ENCODE measurements at regions not wholly inside any gene's neighbourhood (a gene's known extent, or its start where the extent isn't known, plus 50 kb on each side); places are given as distances from the start of the nearest gene placed in this dataset.

GRCh38 chrX:148265829-148266228 lies 234.6 kb upstream of the AFF2 start:
- intact Hi-C loops (cut with DNase I) = loop anchor here in 1 of 4 donors (1.0 kb wide), 1 partner anchor 20 kb away; no protein-coding TSS in a partner anchor
- no peaks in the 10 kb centered on the region for H3K36me3 ChIP-seq
- no peaks in the 10 kb centered on the region for H3K27me3 ChIP-seq

GRCh38 chrX:148268673-148269072 lies 231.7 kb upstream of the AFF2 start:
- H3K9me3 ChIP-seq = no peaks in the 10 kb centered on the region
- no peak overlapping the region for H3K27ac ChIP-seq
- no peaks in the 10 kb centered on the region for H3K36me3 ChIP-seq
- no peaks in the 10 kb centered on the region for H3K4me1 ChIP-seq (ENCODE audit: insufficient read depth)
- 69 to 74% (median 73%) methylated on average over 1 of the region's 1 CpG for WGBS, 3 donors
- H3K27me3 ChIP-seq = no peaks in the 10 kb centered on the region
- intact Hi-C loops (cut with DNase I) = no loop called here
- no peak overlapping the region for H3K4me3 ChIP-seq
- no peak for DNase-seq
- TF ChIP-seq EP300 (IDR thresholded peaks at IDR 0.05) = no peak

More at GRCh38 chrX:148265829-148266228, 234.6 kb upstream of the AFF2 start:
- no peak for TF ChIP-seq EP300 (IDR thresholded peaks at IDR 0.05)
- no peak for TF ChIP-seq POLR2A (IDR thresholded peaks at IDR 0.05)
- no peak for TF ChIP-seq CTCF (IDR thresholded peaks at IDR 0.05)
- Histone ChIP-seq H3K27ac (no peak overlapping the region), H3K4me1 (ENCODE audit: insufficient read depth) (no peaks in the 10 kb centered on the region), H3K9me3 (no peaks in the 10 kb centered on the region), H3K4me3 (no peak overlapping the region)
- DNase-seq = no peak

- DNase-seq = no peak
Measured at GRCh38 chrX:148269513-148269912, 230.9 kb upstream of the AFF2 start.

GRCh38 chrX:148270499-148270898 lies 229.9 kb upstream of the AFF2 start:
- no peak for DNase-seq
- intact Hi-C loops (cut with DNase I) = no loop called here
- Histone ChIP-seq H3K9me3 (no peaks in the 10 kb centered on the region), H3K27ac (no peak overlapping the region), H3K4me1 (ENCODE audit: insufficient read depth) (no peaks in the 10 kb centered on the region), H3K36me3 (no peaks in the 10 kb centered on the region), H3K4me3 (no peak overlapping the region), H3K27me3 (no peaks in the 10 kb centered on the region)
- TF ChIP-seq POLR2A (IDR thresholded peaks at IDR 0.05) (no peak), CTCF (IDR thresholded peaks at IDR 0.05) (no peak), EP300 (IDR thresholded peaks at IDR 0.05) (no peak)
- 71 to 82% (median 79%) methylated on average over 2 of the region's 2 CpGs for WGBS, 3 donors

More at GRCh38 chrX:148269513-148269912, 230.9 kb upstream of the AFF2 start:
- intact Hi-C loops (cut with DNase I) = no loop called here
- WGBS, 3 donors = 51 to 69% (median 51%) methylated on average over 3 of the region's 3 CpGs
- Histone ChIP-seq H3K36me3 (no peaks in the 10 kb centered on the region), H3K4me3 (no peak overlapping the region), H3K9me3 (no peaks in the 10 kb centered on the region), H3K4me1 (ENCODE audit: insufficient read depth) (no peaks in the 10 kb centered on the region), H3K27ac (no peak overlapping the region), H3K27me3 (no peaks in the 10 kb centered on the region)
- TF ChIP-seq CTCF (IDR thresholded peaks at IDR 0.05) (no peak), EP300 (IDR thresholded peaks at IDR 0.05) (no peak), POLR2A (IDR thresholded peaks at IDR 0.05) (no peak)

- intact Hi-C loops (cut with DNase I) = no loop called here
- H3K9me3 ChIP-seq = no peaks in the 10 kb centered on the region
- 68 to 79% (median 73%) methylated on average over 2 of the region's 2 CpGs for WGBS, 3 donors
- no peak for DNase-seq
- no peaks in the 10 kb centered on the region for H3K27me3 ChIP-seq
- no peak overlapping the region for H3K27ac ChIP-seq
- H3K4me3 ChIP-seq = no peak overlapping the region
- TF ChIP-seq EP300 (IDR thresholded peaks at IDR 0.05) (no peak), POLR2A (IDR thresholded peaks at IDR 0.05) (no peak), CTCF (IDR thresholded peaks at IDR 0.05) (no peak)
- H3K4me1 ChIP-seq (ENCODE audit: insufficient read depth) = no peaks in the 10 kb centered on the region
- no peaks in the 10 kb centered on the region for H3K36me3 ChIP-seq
Measured at GRCh38 chrX:148271263-148271662, 229.2 kb upstream of the AFF2 start.
